ENCODE measurements at regions not wholly inside any gene's neighbourhood (a gene's known extent, or its start where the extent isn't known, plus 50 kb on each side); places are given as distances from the start of the nearest gene placed in this dataset.
"Not testable (repeated sequence)": the region's sequence is repeated elsewhere in the genome, so short reads cannot be mapped to it uniquely, and the experiment has no call there.

DNA sequence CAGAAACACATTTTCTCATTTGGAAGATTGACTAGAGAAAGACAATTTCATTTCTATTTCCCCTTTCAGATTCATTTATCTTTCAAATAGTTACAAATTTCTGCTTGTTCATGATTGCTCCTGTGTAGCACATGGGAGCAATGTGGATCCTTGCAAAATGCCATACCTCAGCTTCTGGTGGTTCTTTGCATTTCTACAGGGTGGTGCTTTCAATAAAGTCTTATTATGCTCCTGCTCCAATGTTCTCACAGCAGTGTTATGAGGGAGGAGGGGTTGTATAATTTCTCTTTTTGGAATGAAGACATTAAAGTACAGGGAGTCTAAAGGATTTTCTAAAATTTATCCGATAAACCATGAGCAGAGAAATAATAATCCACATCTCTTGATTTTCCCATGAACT lies 280.1 kb upstream of the ATP10A start:
- Histone ChIP-seq H3K36me3 (ENCODE audit: insufficient read depth) (no peaks in the 10 kb centered on the region), H3K27ac (ENCODE audit: low read depth) (no peak overlapping the region), H3K4me3 (ENCODE audit: low read depth, low read length) (no peak overlapping the region), H3K4me1 (ENCODE audit: insufficient read depth) (no peaks in the 10 kb centered on the region)
- WGBS: 93% methylated on average over 1 of the region's 1 CpG
- no peak for DNase-seq (ENCODE audit: extremely low spot score)

DNA sequence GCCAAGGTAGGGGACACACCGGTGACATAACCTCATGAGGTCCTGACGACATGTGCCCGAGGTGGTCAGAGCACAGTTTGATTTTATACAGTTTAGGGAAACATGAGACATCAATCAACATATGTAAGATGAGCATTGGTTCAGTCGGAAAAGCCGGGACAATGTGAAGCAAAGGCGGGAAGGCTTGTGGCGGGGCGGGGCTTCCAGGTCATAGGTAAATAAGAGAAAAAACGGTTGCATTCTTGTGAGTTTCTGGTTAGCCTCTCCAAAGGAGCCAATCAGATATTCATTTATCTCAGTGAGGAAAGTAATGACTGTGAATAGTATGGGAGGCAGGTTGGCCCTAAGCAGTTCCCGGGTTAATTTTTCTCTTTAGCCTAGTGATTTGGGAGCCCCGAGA lies 271.7 kb upstream of the ATP10A start:
- DNase-seq (ENCODE audit: extremely low spot score): no peak
- Histone ChIP-seq H3K27ac (ENCODE audit: low read depth) (no peak overlapping the region), H3K4me3 (ENCODE audit: low read depth, low read length) (no peak overlapping the region), H3K36me3 (ENCODE audit: insufficient read depth) (no peaks in the 10 kb centered on the region), H3K4me1 (ENCODE audit: insufficient read depth) (no peaks in the 10 kb centered on the region)
- WGBS: 78% methylated on average over 11 of the region's 11 CpGs

- no peak overlapping the region for H3K4me3 ChIP-seq (ENCODE audit: low read depth, low read length)
- no peak overlapping the region for H3K27ac ChIP-seq (ENCODE audit: low read depth)
- 75% methylated on average over 5 of the region's 5 CpGs for WGBS
- no peaks in the 10 kb centered on the region for H3K36me3 ChIP-seq (ENCODE audit: insufficient read depth)
- DNase-seq (ENCODE audit: extremely low spot score): no peak
- no peaks in the 10 kb centered on the region for H3K4me1 ChIP-seq (ENCODE audit: insufficient read depth)
These were observed 271.0 kb upstream of the ATP10A start for GRCh38 chr15:26134152-26134551.

- Histone ChIP-seq H3K4me3 (ENCODE audit: low read depth, low read length) (no peak overlapping the region), H3K4me1 (ENCODE audit: insufficient read depth) (no peaks in the 10 kb centered on the region), H3K36me3 (ENCODE audit: insufficient read depth) (no peaks in the 10 kb centered on the region), H3K27ac (ENCODE audit: low read depth) (no peak overlapping the region)
- 42% methylated on average over 3 of the region's 3 CpGs for WGBS
- DNase-seq (ENCODE audit: extremely low spot score): no peak
These were observed 269.7 kb upstream of the ATP10A start for GRCh38 chr15:26132811-26133210.

GRCh38 chr15:26129852-26130251 lies 266.7 kb upstream of the ATP10A start:
- no peak for DNase-seq (ENCODE audit: extremely low spot score)
- Histone ChIP-seq H3K36me3 (ENCODE audit: insufficient read depth) (no peaks in the 10 kb centered on the region), H3K4me3 (ENCODE audit: low read depth, low read length) (no peak overlapping the region), H3K4me1 (ENCODE audit: insufficient read depth) (no peaks in the 10 kb centered on the region), H3K27ac (ENCODE audit: low read depth) (no peak overlapping the region)
- WGBS: 30% methylated on average over 5 of the region's 5 CpGs

GRCh38 chr15:26128611-26129140 lies 265.5 kb upstream of the ATP10A start:
- DNase-seq (ENCODE audit: extremely low spot score): no peak
- Histone ChIP-seq H3K36me3 (ENCODE audit: insufficient read depth) (no peaks in the 10 kb centered on the region), H3K4me3 (ENCODE audit: low read depth, low read length) (no peak overlapping the region), H3K4me1 (ENCODE audit: insufficient read depth) (no peaks in the 10 kb centered on the region), H3K27ac (ENCODE audit: low read depth) (no peak overlapping the region)
- WGBS: 87% methylated on average over 7 of the region's 7 CpGs

DNA sequence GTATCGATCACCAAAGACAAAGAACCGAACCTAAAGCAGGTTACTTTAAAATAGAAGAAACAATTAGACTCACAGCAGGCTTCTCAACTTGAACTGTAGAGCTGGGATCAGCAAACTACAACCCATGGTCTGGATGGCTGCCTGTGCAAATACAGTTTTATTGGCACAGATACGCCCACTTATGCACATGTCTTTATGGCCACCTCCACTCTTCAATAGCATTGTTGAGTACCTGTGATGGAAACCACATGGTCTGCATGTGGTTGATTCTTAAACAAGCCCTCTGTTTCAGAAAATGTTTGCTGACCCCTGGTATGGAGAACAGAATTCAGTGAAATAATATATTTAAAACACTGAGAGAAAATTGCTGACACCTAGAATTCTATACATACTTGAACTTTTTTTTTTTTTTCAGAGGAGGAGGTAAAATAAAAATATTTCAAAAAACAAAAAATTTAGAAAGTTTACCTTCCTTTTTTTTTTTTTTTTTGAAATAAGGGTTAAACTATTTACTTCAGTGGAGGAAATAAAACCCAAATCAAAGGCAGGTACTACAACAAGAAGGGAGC lies 263.8 kb upstream of the ATP10A start:
- H3K4me3 ChIP-seq (ENCODE audit: low read depth, low read length): no peak overlapping the region
- 84% methylated on average over 3 of the region's 3 CpGs for WGBS

DNA sequence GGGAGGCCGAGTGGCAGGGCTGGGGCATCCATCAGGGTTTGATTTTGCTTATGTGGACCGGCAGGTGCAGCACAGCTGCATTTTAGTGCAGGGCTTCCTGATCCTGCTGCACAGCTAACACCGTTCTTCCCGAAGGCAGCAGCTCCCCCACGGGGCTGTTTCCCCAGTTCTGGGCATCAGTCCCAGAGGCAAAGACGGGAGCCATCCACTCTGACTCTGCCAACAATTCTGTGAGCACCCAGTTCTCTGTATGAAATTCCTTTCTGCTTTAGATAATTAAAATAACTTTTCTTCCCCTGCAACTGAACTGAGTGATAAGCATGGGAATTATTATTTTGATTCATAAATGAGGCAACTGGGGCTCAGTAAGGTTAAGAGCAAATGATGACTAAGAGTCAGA lies 262.9 kb upstream of the ATP10A start:
- no peak overlapping the region for H3K4me3 ChIP-seq (ENCODE audit: low read depth, low read length)
- no peaks in the 10 kb centered on the region for H3K4me1 ChIP-seq (ENCODE audit: insufficient read depth)
- 43% methylated on average over 6 of the region's 6 CpGs for WGBS
- no peak for DNase-seq (ENCODE audit: extremely low spot score)
- H3K27ac ChIP-seq (ENCODE audit: low read depth): no peak overlapping the region
- H3K36me3 ChIP-seq (ENCODE audit: insufficient read depth): no peaks in the 10 kb centered on the region

More for the DNA sequence above, 263.8 kb upstream of the ATP10A start:
- H3K4me1 ChIP-seq (ENCODE audit: insufficient read depth): no peaks in the 10 kb centered on the region
- DNase-seq (ENCODE audit: extremely low spot score): no peak
- no peak overlapping the region for H3K27ac ChIP-seq (ENCODE audit: low read depth)
- H3K36me3 ChIP-seq (ENCODE audit: insufficient read depth): no peaks in the 10 kb centered on the region

- 88% methylated on average over 12 of the region's 12 CpGs for WGBS
- no peak for DNase-seq (ENCODE audit: extremely low spot score)
- H3K4me1 ChIP-seq (ENCODE audit: insufficient read depth): no peaks in the 10 kb centered on the region
- no peak overlapping the region for H3K4me3 ChIP-seq (ENCODE audit: low read depth, low read length)
- H3K36me3 ChIP-seq (ENCODE audit: insufficient read depth): no peaks in the 10 kb centered on the region
- no peak overlapping the region for H3K27ac ChIP-seq (ENCODE audit: low read depth)
These were observed 262.5 kb upstream of the ATP10A start for GRCh38 chr15:26125664-26126063.

- WGBS: 90% methylated on average over 6 of the region's 6 CpGs
- Histone ChIP-seq H3K36me3 (ENCODE audit: insufficient read depth) (no peaks in the 10 kb centered on the region), H3K4me1 (ENCODE audit: insufficient read depth) (no peaks in the 10 kb centered on the region), H3K27ac (ENCODE audit: low read depth) (no peak overlapping the region), H3K4me3 (ENCODE audit: low read depth, low read length) (no peak overlapping the region)
- no peak for DNase-seq (ENCODE audit: extremely low spot score)
These were observed 256.2 kb upstream of the ATP10A start for GRCh38 chr15:26119322-26119721.

DNA sequence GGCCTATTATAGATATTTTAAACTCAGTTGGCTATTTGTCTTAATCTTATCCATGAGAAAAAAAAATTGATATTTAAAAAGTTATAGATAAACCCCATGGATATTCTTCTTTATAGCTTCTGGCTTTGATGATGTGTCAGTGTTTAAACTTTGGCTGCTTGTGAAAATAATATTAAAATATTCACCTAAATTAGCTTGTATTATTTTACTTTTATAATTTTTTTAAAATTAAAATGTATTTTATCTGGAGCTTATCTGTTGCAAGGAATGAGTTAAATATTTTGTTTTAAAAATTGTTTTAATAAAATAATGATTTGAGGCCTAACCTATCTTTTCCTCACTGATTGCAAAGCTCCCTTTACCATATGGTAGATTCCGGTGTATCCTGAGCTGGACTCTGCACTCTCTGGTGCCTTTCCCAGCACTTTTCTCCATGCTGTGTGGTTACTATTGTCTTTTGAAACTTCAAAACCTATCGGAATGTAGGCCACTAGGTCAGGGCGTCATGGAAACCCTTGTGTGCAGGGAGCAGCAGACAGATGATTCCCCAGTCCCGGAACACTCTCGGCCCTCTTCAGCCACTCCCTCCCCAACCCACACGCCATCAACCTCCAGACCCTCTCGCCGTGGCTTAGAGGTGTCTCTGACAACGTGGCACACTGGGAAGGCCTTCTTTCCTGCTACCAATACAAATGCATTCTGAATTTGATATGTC lies 252.3 kb upstream of the ATP10A start:
- 70% methylated on average over 9 of the region's 9 CpGs for WGBS
- H3K4me1 ChIP-seq (ENCODE audit: insufficient read depth): no peaks in the 10 kb centered on the region

DNA sequence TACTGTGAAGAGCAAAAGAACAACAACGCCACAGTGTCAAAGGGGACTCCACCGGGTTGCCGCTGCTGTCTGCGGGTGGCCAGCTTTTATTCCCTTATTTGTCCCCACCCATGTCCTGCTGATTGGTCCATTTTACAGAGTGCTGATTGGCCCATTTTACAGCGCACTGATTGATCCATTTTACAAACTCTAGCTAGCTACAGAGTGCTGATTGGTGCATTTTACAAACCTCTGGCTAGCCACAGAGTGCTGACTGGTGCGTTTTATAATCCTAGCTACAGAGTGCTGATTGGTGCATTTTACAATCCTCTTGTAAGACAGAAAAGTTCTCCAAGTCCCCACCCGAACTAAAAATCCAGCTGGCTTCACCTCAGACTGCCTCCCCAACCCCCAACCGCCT lies 251.0 kb upstream of the ATP10A start:
- DNase-seq (ENCODE audit: extremely low spot score); H3K4me1 ChIP-seq (ENCODE audit: insufficient read depth); H3K36me3 ChIP-seq (ENCODE audit: insufficient read depth); H3K4me3 ChIP-seq (ENCODE audit: low read depth, low read length); H3K27ac ChIP-seq (ENCODE audit: low read depth): not testable (repeated sequence)
- 73% methylated on average over 8 of the region's 8 CpGs for WGBS

More for the DNA sequence above, 252.3 kb upstream of the ATP10A start:
- no peak for DNase-seq (ENCODE audit: extremely low spot score)
- no peak overlapping the region for H3K4me3 ChIP-seq (ENCODE audit: low read depth, low read length)
- H3K27ac ChIP-seq (ENCODE audit: low read depth): no peak overlapping the region
- H3K36me3 ChIP-seq (ENCODE audit: insufficient read depth): no peaks in the 10 kb centered on the region

- H3K4me1 ChIP-seq (ENCODE audit: insufficient read depth): no peaks in the 10 kb centered on the region
- WGBS: 83% methylated on average over 10 of the region's 10 CpGs
- H3K4me3 ChIP-seq (ENCODE audit: low read depth, low read length): no peak overlapping the region
- no peaks in the 10 kb centered on the region for H3K36me3 ChIP-seq (ENCODE audit: insufficient read depth)
- H3K27ac ChIP-seq (ENCODE audit: low read depth): no peak overlapping the region
- DNase-seq (ENCODE audit: extremely low spot score): no peak
These were observed 250.2 kb upstream of the ATP10A start for GRCh38 chr15:26113296-26113695.

DNA sequence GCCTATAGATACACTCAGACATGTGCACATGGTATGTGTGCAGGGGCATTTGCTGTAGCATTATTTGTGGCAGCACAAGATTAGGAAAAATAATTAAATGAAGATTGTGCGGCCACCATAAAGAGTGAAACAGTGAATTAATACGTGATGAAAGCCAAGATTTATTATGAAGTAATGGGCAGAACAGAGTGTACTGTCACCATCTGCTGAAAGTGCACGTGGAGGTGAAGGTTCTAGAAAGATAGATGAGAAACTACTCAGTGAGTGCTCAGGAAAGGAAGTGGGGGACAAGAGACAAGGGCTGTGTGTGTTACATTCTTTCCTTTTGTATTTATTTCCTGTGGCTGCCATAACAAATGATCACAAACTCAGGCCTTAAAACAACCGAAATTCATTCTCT lies 246.1 kb upstream of the ATP10A start:
- no peak overlapping the region for H3K4me3 ChIP-seq (ENCODE audit: low read depth, low read length)
- DNase-seq (ENCODE audit: extremely low spot score): no peak
- H3K27ac ChIP-seq (ENCODE audit: low read depth): no peak overlapping the region
- no peaks in the 10 kb centered on the region for H3K4me1 ChIP-seq (ENCODE audit: insufficient read depth)
- H3K36me3 ChIP-seq (ENCODE audit: insufficient read depth): no peaks in the 10 kb centered on the region
- WGBS: 80% methylated on average over 4 of the region's 4 CpGs

Measured in urinary bladder (tissue), 3 donors.